ENCODE measurements at regions not wholly inside any gene's neighbourhood (a gene's known extent, or its start where the extent isn't known, plus 50 kb on each side); places are given as distances from the start of the nearest gene placed in this dataset.

DNA sequence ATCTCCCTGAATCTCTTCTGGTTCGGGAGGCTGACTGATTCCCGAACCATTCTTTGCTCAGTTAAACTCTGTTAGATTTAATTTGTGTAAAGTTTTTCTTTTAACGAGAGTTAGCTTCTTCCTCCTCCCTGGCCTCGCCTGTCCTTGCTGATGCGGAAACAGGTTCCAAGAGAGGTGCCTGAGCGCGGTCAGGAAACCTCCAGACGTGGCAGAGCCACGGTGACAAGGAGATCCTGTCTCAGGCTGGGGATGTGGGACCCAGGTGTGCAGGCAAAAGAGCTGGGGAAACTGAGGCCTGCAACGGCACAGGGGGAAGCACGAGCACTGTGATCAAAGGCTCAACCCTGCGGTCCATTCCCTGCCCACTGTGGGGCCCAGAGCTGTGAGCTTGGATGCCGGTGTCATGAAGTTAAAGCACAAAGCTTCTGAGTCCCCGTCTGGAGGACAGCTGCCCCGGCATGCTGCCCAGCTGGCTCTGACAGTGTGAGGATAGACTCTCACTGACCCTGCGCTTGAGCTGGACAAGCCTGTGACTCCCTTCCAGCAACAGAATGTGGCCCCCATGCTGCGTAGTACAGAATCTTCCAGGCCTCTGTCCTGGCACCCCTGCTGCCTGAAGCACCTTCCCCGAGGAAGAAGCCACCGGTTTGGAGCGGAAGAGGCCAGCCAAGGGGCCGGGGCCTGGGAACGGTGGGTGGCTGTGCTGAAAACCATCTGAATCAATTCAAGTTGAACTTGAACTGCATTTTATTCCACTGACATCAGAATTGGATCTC lies 960.6 kb downstream of the BRD1 start:
- H3K79me2 ChIP-seq (ENCODE audit: control insufficient read depth, insufficient read depth, low read length), result no peaks in the 10 kb centered on the region
- no peak overlapping the region for H2AFZ ChIP-seq (ENCODE audit: insufficient read depth, low read depth, low read length, poor library complexity, severe bottlenecking)
- Mint-ChIP-seq H3K4me3 (no peak overlapping the region), H3K9me3 (ENCODE audit: insufficient read depth) (peaks cover 5% of the 10 kb centered on the region), H3K27ac (no peak overlapping the region), H3K4me1 (no peaks in the 10 kb centered on the region), H3K27me3 (no peaks in the 10 kb centered on the region)
- peaks cover 0 to 34% (median 0%) of the 10 kb centered on the region in 3 donors for H3K9me3 ChIP-seq (ENCODE audit: control extremely low read depth in 1 of 3, control insufficient read depth in 2 of 3, insufficient read depth in 1 of 3, low read length in 2 of 3)
- no peaks in the 10 kb centered on the region for H3K27me3 ChIP-seq (replicated peaks in 1 of 4; ENCODE audit: control extremely low read depth in 1 of 4, control insufficient read depth in 3 of 4, insufficient read depth in 4 of 4, low read length in 3 of 4)
- no peak overlapping the region for H3K4me3 ChIP-seq (ENCODE audit: control extremely low read depth in 1 of 5, extremely low read depth in 1 of 5, insufficient read depth in 1 of 5, low read depth in 2 of 5, low read length in 4 of 5)
- TF ChIP-seq EZH2 (IDR thresholded peaks at IDR 0.05; ENCODE audit: borderline replicate concordance, insufficient read depth, low read depth, low read length, poor library complexity, severe bottlenecking), result no peak
- no peak for TF ChIP-seq CTCF (IDR thresholded peaks at IDR 0.05)
- no peak for DNase-seq
- no peaks in the 10 kb centered on the region for H3K36me3 ChIP-seq (replicated peaks in 1 of 2; ENCODE audit: control extremely low read depth in 1 of 2, control insufficient read depth in 1 of 2, extremely low read depth in 1 of 2, insufficient read depth in 2 of 2, low read length in 1 of 2)
- ATAC-seq (ENCODE audit: low read depth), result no peak
- no peaks in the 10 kb centered on the region for H4K20me1 ChIP-seq (ENCODE audit: control insufficient read depth, insufficient read depth, low read length, poor library complexity, severe bottlenecking)
- intact Hi-C loops (cut with micrococcal nuclease), result no loop called here
- H3K9ac ChIP-seq (ENCODE audit: low read length), result no peak overlapping the region
- ChIA-PET POLR2A (no interaction called here), CTCF (no interaction called here)
- H3K4me1 ChIP-seq (ENCODE audit: control insufficient read depth in 2 of 2, insufficient read depth in 2 of 2, low read length in 2 of 2), result no peaks in the 10 kb centered on the region
- WGBS (ENCODE audit: insufficient coverage), result 83% methylated on average over 20 of the region's 22 CpGs
- H3K27ac ChIP-seq (ENCODE audit: low read length in 2 of 2), result no peak overlapping the region
- no peak overlapping the region for H3K4me2 ChIP-seq (replicated peaks; ENCODE audit: low read depth, low read length, poor library complexity, severe bottlenecking)

DNA sequence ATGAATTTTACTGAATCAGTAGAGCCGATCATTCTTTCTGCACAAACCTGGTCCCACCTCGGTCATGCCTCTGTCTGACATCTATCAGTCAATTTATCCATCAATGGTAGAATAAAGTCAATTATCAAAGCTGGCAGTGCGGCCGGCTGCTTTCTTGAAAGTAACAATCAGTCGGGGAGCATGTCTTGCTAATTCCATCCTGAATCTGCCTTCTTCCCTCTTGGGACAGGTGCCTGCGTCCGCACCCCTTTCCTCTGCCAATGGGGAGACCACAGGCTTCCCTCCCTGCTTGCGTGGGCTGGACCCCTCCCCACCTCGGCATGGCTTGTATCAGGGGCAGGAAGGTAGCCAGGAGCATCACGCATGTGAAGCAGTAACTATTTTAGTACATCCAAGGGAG lies 962.9 kb downstream of the BRD1 start:
- H3K79me2 ChIP-seq (ENCODE audit: control insufficient read depth, insufficient read depth, low read length), result no peaks in the 10 kb centered on the region
- POLR2A ChIA-PET, result no interaction called here

More for the DNA sequence above, 962.9 kb downstream of the BRD1 start:
- WGBS (ENCODE audit: insufficient coverage), result 92% methylated on average over 6 of the region's 10 CpGs
- Histone ChIP-seq H2AFZ (ENCODE audit: insufficient read depth, low read depth, low read length, poor library complexity, severe bottlenecking) (no peak overlapping the region), H3K4me1 (ENCODE audit: control insufficient read depth in 2 of 2, insufficient read depth in 2 of 2, low read length in 2 of 2) (no peaks in the 10 kb centered on the region), H3K36me3 (replicated peaks in 1 of 2; ENCODE audit: control extremely low read depth in 1 of 2, control insufficient read depth in 1 of 2, extremely low read depth in 1 of 2, insufficient read depth in 2 of 2, low read length in 1 of 2) (no peaks in the 10 kb centered on the region), H3K9me3 (ENCODE audit: control extremely low read depth in 1 of 3, control insufficient read depth in 2 of 3, insufficient read depth in 1 of 3, low read length in 2 of 3) (peaks cover 0 to 25% (median 0%) of the 10 kb centered on the region in 3 donors), H3K4me2 (replicated peaks; ENCODE audit: low read depth, low read length, poor library complexity, severe bottlenecking) (no peak overlapping the region), H3K27ac (ENCODE audit: low read length in 2 of 2) (no peak overlapping the region), H3K27me3 (replicated peaks in 1 of 4; ENCODE audit: control extremely low read depth in 1 of 4, control insufficient read depth in 3 of 4, insufficient read depth in 4 of 4, low read length in 3 of 4) (no peaks in the 10 kb centered on the region), H4K20me1 (ENCODE audit: control insufficient read depth, insufficient read depth, low read length, poor library complexity, severe bottlenecking) (no peaks in the 10 kb centered on the region), H3K4me3 (ENCODE audit: control extremely low read depth in 1 of 5, extremely low read depth in 1 of 5, insufficient read depth in 1 of 5, low read depth in 2 of 5, low read length in 4 of 5) (no peak overlapping the region), H3K9ac (ENCODE audit: low read length) (no peak overlapping the region)
- Mint-ChIP-seq H3K9me3 (ENCODE audit: insufficient read depth) (no peaks in the 10 kb centered on the region), H3K4me1 (no peaks in the 10 kb centered on the region), H3K27ac (no peak overlapping the region), H3K4me3 (no peak overlapping the region), H3K27me3 (no peaks in the 10 kb centered on the region)
- CTCF ChIA-PET, result no interaction called here
- ATAC-seq (ENCODE audit: low read depth), result no peak
- no peak for DNase-seq
- intact Hi-C loops (cut with micrococcal nuclease), result no loop called here
- TF ChIP-seq EZH2 (IDR thresholded peaks at IDR 0.05; ENCODE audit: borderline replicate concordance, insufficient read depth, low read depth, low read length, poor library complexity, severe bottlenecking), result no peak
- no peak for TF ChIP-seq CTCF (IDR thresholded peaks at IDR 0.05)
